Suprapubic skin (tissue), 4 donors: ENCODE measurements at regions not wholly inside any gene's neighbourhood (a gene's known extent, or its start where the extent isn't known, plus 50 kb on each side); places are given as distances from the start of the nearest gene placed in this dataset.
"Not testable (repeated sequence)": the region's sequence is repeated elsewhere in the genome, so short reads cannot be mapped to it uniquely, and the experiment has no call there.

ENCODE experiments used
- DNase-seq, 2 donors: peaks; one replicate each; pipeline ENCODE4 v3.0.0-alpha.2; 2019; ENCODE audit warnings: low spot score in 2 of 2
- H3K27ac ChIP-seq: fragments of 200-600 bp; sonication (generic); one replicate; pipeline ENCODE4 v1.5.1; 2019
- H3K27me3 ChIP-seq: fragments of 200-600 bp; sonication (generic); one replicate; pipeline ENCODE4 v1.5.1; 2019
- H3K36me3 ChIP-seq: fragments of 200-600 bp; sonication (generic); one replicate; pipeline ENCODE4 v1.5.1; 2019
- H3K4me1 ChIP-seq: fragments of 200-600 bp; sonication (generic); one replicate; pipeline ENCODE4 v1.5.1; 2019
- H3K4me3 ChIP-seq: fragments of 200-600 bp; sonication (generic); one replicate; pipeline ENCODE4 v1.5.1; 2019; ENCODE audit warnings: mild to moderate bottlenecking
- H3K9me3 ChIP-seq: fragments of 200-600 bp; sonication (generic); one replicate; pipeline ENCODE4 v1.5.1; 2019
- EP300 ChIP-seq: sonication (generic); formaldehyde crosslinking; IDR thresholded peaks from one replicate; pipeline ENCODE4 v1.6.1; 2017; ENCODE audit warnings: antibody characterized with exemption
- POLR2A ChIP-seq, 2 donors: fragments of 450-650 bp; IDR thresholded peaks; one replicate each; pipeline ENCODE4 v1.6.1; 2017; ENCODE audit warnings: antibody characterized with exemption in 2 of 2, mild to moderate bottlenecking in 2 of 2, moderate library complexity in 2 of 2
- POLR2AphosphoS5 ChIP-seq, 3 donors: sonication (generic); formaldehyde crosslinking; IDR thresholded peaks; one replicate each; pipeline ENCODE4 v1.6.1; 2017; ENCODE audit warnings: antibody characterized with exemption in 3 of 3
- WGBS: methylation state at CpG from one replicate; pipeline ENCODE4 v1.1.5; 2018; 5-methylcytosine and 5-hydroxymethylcytosine counted together
- TF ChIP-seq, protein P1 (sequence below), 2 donors: fragments of 200-600 bp in 1 of 2; fragments of 450-650 bp in 1 of 2; sonication (generic) in 1 of 2; IDR thresholded peaks; one replicate each; pipeline ENCODE4 v1.5.1; 2016 to 2019; ENCODE audit warnings: antibody characterized with exemption in 2 of 2, mild to moderate bottlenecking in 1 of 2, moderate library complexity in 1 of 2

DNA sequence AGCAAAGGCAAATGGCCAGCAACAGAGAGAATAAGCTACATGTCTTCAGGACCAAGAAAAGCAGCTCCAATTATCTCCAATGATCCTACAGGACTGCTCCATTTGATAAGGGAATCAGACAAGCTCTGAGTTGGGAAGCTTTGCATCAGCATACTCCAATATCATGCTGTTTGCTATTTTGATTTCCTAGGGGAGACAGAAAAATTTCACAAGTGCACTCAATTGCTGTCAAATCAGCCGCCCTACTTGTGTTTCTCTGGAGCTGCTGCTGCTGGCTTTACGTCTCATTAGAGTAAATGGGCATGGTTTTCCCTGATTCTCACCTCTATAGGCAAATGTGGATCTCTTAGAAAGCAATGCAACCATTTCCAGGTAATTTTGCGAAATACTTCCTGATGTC is 201.7 kb downstream of the PRELID2 start:
- no peak for DNase-seq
- Histone ChIP-seq H3K4me3 (no peak overlapping the region), H3K36me3 (no peaks in the 10 kb centered on the region), H3K27ac (no peak overlapping the region), H3K9me3 (no peaks in the 10 kb centered on the region), H3K4me1 (no peaks in the 10 kb centered on the region), H3K27me3 (no peaks in the 10 kb centered on the region)
- WGBS = 94% methylated on average over 3 of the region's 3 CpGs
- TF ChIP-seq POLR2AphosphoS5 (IDR thresholded peaks at IDR 0.05) (no peak), POLR2A (IDR thresholded peaks at IDR 0.05) (no peak), EP300 (no peak)
- TF ChIP-seq, protein P1, sequence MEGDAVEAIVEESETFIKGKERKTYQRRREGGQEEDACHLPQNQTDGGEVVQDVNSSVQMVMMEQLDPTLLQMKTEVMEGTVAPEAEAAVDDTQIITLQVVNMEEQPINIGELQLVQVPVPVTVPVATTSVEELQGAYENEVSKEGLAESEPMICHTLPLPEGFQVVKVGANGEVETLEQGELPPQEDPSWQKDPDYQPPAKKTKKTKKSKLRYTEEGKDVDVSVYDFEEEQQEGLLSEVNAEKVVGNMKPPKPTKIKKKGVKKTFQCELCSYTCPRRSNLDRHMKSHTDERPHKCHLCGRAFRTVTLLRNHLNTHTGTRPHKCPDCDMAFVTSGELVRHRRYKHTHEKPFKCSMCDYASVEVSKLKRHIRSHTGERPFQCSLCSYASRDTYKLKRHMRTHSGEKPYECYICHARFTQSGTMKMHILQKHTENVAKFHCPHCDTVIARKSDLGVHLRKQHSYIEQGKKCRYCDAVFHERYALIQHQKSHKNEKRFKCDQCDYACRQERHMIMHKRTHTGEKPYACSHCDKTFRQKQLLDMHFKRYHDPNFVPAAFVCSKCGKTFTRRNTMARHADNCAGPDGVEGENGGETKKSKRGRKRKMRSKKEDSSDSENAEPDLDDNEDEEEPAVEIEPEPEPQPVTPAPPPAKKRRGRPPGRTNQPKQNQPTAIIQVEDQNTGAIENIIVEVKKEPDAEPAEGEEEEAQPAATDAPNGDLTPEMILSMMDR (IDR thresholded peaks at IDR 0.05) = no peak

DNA sequence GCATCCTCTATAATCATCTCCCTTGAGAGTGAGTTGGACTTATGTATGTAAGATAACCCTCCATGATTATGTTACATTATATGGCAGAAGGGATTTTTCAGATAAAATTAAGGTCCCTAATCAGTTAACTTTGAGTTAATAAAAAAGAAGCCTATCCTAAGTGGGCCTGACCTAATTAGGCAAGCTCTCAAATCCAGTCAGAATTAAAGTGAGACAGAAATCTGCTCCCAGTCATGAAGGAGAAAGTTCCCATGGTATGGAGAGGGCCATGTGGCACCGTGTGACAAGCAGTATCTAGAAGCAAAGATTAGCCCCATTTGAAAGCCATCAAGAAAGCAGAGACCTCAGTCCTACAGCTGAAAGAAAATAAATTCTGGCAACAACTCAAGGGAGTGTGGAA is 202.4 kb downstream of the PRELID2 start:
- TF ChIP-seq POLR2A (IDR thresholded peaks at IDR 0.05) = no peak
- no peak for TF ChIP-seq POLR2AphosphoS5 (IDR thresholded peaks at IDR 0.05)
- TF ChIP-seq EP300 = no peak
- TF ChIP-seq, protein P1 (IDR thresholded peaks at IDR 0.05) = no peak
- Histone ChIP-seq H3K36me3 (no peaks in the 10 kb centered on the region), H3K4me3 (no peak overlapping the region), H3K4me1 (no peaks in the 10 kb centered on the region), H3K27me3 (no peaks in the 10 kb centered on the region), H3K9me3 (no peaks in the 10 kb centered on the region), H3K27ac (no peak overlapping the region)
- DNase-seq = no peak
- 71% methylated on average over 1 of the region's 1 CpG for WGBS

DNA sequence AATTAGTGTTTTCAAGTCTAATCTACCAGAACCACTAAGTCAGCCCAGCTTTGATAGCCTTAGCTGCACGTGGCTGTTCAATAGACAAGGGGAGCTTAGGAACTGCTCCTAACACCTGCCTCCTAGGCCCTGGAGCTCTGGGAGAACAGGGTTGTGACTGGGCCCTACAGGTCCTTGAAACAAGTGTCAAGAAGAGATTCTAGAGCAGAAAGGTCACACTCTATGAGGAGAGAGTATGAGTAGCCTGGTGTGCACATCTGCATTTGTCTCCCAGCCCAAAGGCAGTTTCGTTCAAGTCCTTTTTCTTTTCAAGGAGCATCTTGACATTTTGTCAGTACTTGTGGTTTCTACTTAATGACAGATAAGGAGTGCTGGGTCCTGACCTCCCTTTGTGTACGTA is 206.1 kb downstream of the PRELID2 start:
- Histone ChIP-seq H3K27me3 (no peaks in the 10 kb centered on the region), H3K4me1 (no peaks in the 10 kb centered on the region), H3K27ac (no peak overlapping the region), H3K9me3 (no peaks in the 10 kb centered on the region), H3K4me3 (no peak overlapping the region), H3K36me3 (no peaks in the 10 kb centered on the region)
- 78% methylated on average over 3 of the region's 3 CpGs for WGBS
- TF ChIP-seq EP300 (no peak), POLR2AphosphoS5 (IDR thresholded peaks at IDR 0.05) (no peak), POLR2A (IDR thresholded peaks at IDR 0.05) (no peak)
- TF ChIP-seq, protein P1 (IDR thresholded peaks at IDR 0.05) = no peak
- DNase-seq = no peak

DNA sequence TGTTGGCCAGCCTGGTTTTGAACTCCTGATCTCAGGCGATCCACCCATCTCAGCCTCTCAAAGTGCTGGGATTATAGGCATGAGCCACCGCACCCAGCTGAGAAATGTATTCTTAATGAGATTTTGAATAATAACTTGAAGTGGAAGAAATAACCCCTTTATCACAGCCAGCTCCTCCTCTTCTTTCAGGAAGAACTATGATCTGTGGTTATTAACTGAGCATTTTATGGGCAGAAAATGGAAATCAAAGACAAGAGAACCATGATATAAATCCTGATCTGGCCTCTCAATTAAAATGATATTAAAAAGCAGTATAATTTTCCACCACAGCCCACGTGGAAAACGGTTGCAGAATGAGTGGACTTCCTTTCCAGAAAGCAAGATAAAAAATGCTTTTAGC is 206.6 kb downstream of the PRELID2 start:
- Histone ChIP-seq H3K27ac (no peak overlapping the region), H3K36me3 (no peaks in the 10 kb centered on the region), H3K27me3 (no peaks in the 10 kb centered on the region), H3K4me3 (no peak overlapping the region), H3K9me3 (no peaks in the 10 kb centered on the region), H3K4me1 (no peaks in the 10 kb centered on the region)
- TF ChIP-seq, protein P1 (IDR thresholded peaks at IDR 0.05) = no peak
- no peak for TF ChIP-seq EP300
- no peak for TF ChIP-seq POLR2A (IDR thresholded peaks at IDR 0.05)
- DNase-seq = no peak
- 71% methylated on average over 4 of the region's 4 CpGs for WGBS

DNA sequence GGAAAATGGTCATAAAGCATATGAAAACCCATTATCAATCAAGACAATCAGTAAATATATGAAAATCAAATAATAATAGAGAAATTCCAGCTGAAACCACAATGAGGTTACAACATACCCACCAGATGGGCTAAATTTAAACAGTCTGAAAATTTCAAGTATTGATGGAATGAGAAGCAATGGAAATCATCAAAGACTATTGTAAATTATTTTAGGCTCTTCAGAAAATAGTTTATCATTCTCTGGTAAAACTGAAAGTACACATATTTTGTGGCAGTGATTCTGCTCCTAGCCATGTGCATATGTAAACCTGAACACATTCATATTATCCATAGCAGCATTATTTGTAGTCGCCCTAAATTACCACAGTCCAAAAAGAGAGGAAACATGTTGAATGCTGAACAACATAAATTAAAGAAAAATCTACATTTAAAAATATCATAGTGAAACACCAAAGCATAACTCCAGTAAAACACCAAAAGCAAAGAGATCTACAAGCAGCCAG is 215.3 kb downstream of the PRELID2 start:
- WGBS = 90% methylated on average over 1 of the region's 1 CpG

DNA sequence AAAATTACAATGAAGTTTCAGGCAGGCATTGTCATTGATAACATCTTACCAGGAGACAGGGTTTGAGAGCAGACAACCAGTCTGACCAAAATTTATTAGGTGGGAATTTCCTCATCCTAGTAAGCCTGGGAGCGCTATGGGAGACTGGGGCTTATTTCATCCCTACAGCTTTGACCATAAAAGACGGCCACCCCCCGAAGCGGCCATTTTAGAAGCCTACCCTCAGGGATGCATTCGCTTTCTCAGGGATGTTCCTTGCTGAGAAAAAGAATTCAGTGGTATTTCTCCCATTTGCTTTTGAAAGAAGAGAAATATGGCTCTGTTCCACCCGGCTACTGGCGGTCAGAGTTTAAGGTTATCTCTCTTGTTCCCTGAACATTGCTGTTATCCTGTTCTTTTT is 218.4 kb downstream of the PRELID2 start:
- H3K27ac ChIP-seq, H3K9me3 ChIP-seq, H3K36me3 ChIP-seq, DNase-seq, H3K4me1 ChIP-seq, H3K4me3 ChIP-seq, H3K27me3 ChIP-seq: not testable (repeated sequence)
- WGBS = 96% methylated on average over 7 of the region's 7 CpGs

More for the DNA sequence above, 215.3 kb downstream of the PRELID2 start:
- Histone ChIP-seq H3K4me1 (no peaks in the 10 kb centered on the region), H3K9me3 (no peaks in the 10 kb centered on the region), H3K36me3 (no peaks in the 10 kb centered on the region), H3K27ac (no peak overlapping the region), H3K27me3 (no peaks in the 10 kb centered on the region), H3K4me3 (no peak overlapping the region)
- TF ChIP-seq EP300 = no peak
- TF ChIP-seq POLR2A (IDR thresholded peaks at IDR 0.05) = no peak
- no peak for TF ChIP-seq POLR2AphosphoS5 (IDR thresholded peaks at IDR 0.05)
- TF ChIP-seq, protein P1 (IDR thresholded peaks at IDR 0.05) = no peak
- no peak for DNase-seq
